22Rv1 (cell line): ENCODE measurements at regions not wholly inside any gene's neighbourhood (a gene's known extent, or its start where the extent isn't known, plus 50 kb on each side); places are given as distances from the start of the nearest gene placed in this dataset.

ENCODE experiments used
- CTCF ChIP-seq: fragments of 450-650 bp; IDR thresholded peaks from 2 replicates; pipeline ENCODE4 v1.5.1; 2017; ENCODE audit warnings: mild to moderate bottlenecking
- ZFX ChIP-seq: fragments of 450-650 bp; IDR thresholded peaks from 2 replicates; pipeline ENCODE4 v1.6.1; 2017; ENCODE audit warnings: antibody characterized with exemption, borderline replicate concordance

DNA sequence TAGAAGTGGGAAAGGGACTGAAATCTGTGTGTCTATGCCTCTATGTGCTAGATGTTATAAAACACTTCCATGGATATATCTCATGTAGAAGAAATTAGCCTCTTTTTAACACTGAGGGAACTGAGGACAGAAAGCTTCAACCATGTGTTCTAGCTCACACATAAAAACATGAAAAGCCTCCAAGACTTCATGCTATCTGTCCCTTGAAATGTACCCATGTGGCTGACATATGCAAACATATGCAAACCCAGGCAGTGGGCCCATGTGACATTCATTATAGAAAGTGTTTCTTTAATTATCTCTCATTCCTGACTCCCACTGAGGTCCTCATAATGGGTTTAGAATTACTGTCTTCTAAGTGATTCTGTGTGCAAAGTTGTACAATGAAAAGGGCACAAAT is 134.7 kb upstream of the MAF start:
- TF ChIP-seq CTCF (no peak), ZFX (no peak)
